ENCODE measurements at regions not wholly inside any gene's neighbourhood (a gene's known extent, or its start where the extent isn't known, plus 50 kb on each side); places are given as distances from the start of the nearest gene placed in this dataset.
A peak's percentile ranks its signal among the peaks of the same experiment; 100 is the strongest.
"Not testable (repeated sequence)": the region's sequence is repeated elsewhere in the genome, so short reads cannot be mapped to it uniquely, and the experiment has no call there.

GRCh38 chr4:1559896-1560650 lies 124.0 kb downstream of the FAM53A start:
- no peak for DNase-seq

GRCh38 chr4:1558205-1558604 lies 125.9 kb downstream of the FAM53A start:
- DNase-seq: no peak

GRCh38 chr4:1557221-1557597 lies 126.9 kb downstream of the FAM53A start:
- no peak for DNase-seq

GRCh38 chr4:1556541-1557220 lies 127.4 kb downstream of the FAM53A start:
- no peak for DNase-seq

GRCh38 chr4:1554876-1555265 lies 129.2 kb downstream of the FAM53A start:
- DNase-seq: no peak

- no peak for DNase-seq
Measured at GRCh38 chr4:1554246-1554875, 129.8 kb downstream of the FAM53A start.

- DNase-seq: no peak
Measured at GRCh38 chr4:1553365-1553764, 130.7 kb downstream of the FAM53A start.

- no peak for DNase-seq
Measured at GRCh38 chr4:1552451-1552850, 131.7 kb downstream of the FAM53A start.

GRCh38 chr4:1551211-1551610 lies 132.9 kb downstream of the FAM53A start:
- no peak for DNase-seq

- no peak for DNase-seq
Measured at GRCh38 chr4:1550122-1551070, 133.7 kb downstream of the FAM53A start.

- no peak for DNase-seq
Measured at GRCh38 chr4:1549638-1550035, 134.5 kb downstream of the FAM53A start.

GRCh38 chr4:1548827-1549637 lies 135.1 kb downstream of the FAM53A start:
- DNase-seq: peak; percentile 24 to 59 (median 43)

GRCh38 chr4:1547856-1548826 lies 136.0 kb downstream of the FAM53A start:
- no peak for DNase-seq

GRCh38 chr4:1547131-1547855 lies 136.8 kb downstream of the FAM53A start:
- no peak for DNase-seq

GRCh38 chr4:1544861-1545281 lies 138.6 kb upstream of the NKX1-1 start:
- no peak for DNase-seq

GRCh38 chr4:1544435-1544834 lies 138.2 kb upstream of the NKX1-1 start:
- not testable (repeated sequence) for DNase-seq

- DNase-seq: no peak
Measured at GRCh38 chr4:1543976-1544375, 137.7 kb upstream of the NKX1-1 start.

GRCh38 chr4:1543561-1543960 lies 137.3 kb upstream of the NKX1-1 start:
- no peak for DNase-seq

GRCh38 chr4:1542516-1543320 lies 136.5 kb upstream of the NKX1-1 start:
- DNase-seq: no peak

All from suppressor macrophage treated with lipopolysaccharide for 1 hour (primary cell).